A549 (cell line): ENCODE measurements at regions not wholly inside any gene's neighbourhood (a gene's known extent, or its start where the extent isn't known, plus 50 kb on each side); places are given as distances from the start of the nearest gene placed in this dataset.

ENCODE experiments used
- BHLHE40 ChIP-seq: IDR thresholded peaks from 2 replicates; pipeline ENCODE4 v1.6.1; 2012; ENCODE audit warnings: low read depth, low read length, inconsistent platforms
- CBX8 ChIP-seq: fragments of 200-600 bp; sonication (generic); IDR thresholded peaks from 2 replicates; pipeline ENCODE4 v1.6.1; 2016
- CEBPB ChIP-seq, 2 experiments: fragments of >200 bp in 1 of 2; sonication (Bioruptor Twin) in 1 of 2; formaldehyde crosslinking in 1 of 2; IDR thresholded peaks; 2 replicates each; pipeline ENCODE4 v1.6.1; 2012 to 2016
- CTCF ChIP-seq: fragments of >200 bp; sonication (Bioruptor Twin); formaldehyde crosslinking; IDR thresholded peaks from 3 replicates; pipeline ENCODE4 v1.5.1; 2016
- ELK1 ChIP-seq: fragments of 150-350 bp; IDR thresholded peaks from 2 replicates; pipeline ENCODE4 v1.6.1; 2014; ENCODE audit warnings: low read depth, mild to moderate bottlenecking, low read length
- KDM5A ChIP-seq: fragments of 200-600 bp; sonication (generic); IDR thresholded peaks from 2 replicates; pipeline ENCODE4 v1.6.1; 2016; ENCODE audit warnings: antibody characterized with exemption, mild to moderate bottlenecking
- MAFK ChIP-seq: fragments of 450-650 bp; IDR thresholded peaks from 2 replicates; pipeline ENCODE4 v1.6.1; 2014; ENCODE audit not compliant: partially characterized antibody
- POLR2A ChIP-seq: IDR thresholded peaks from 2 replicates; pipeline ENCODE4 v1.6.1; 2012; ENCODE audit warnings: mild to moderate bottlenecking, low read length
- RAD21 ChIP-seq, 2 experiments: fragments of >200 bp in 1 of 2; sonication (Bioruptor Twin) in 1 of 2; formaldehyde crosslinking in 1 of 2; IDR thresholded peaks in 1 of 2; conservative IDR thresholded peaks in 1 of 2; 2 replicates in 1 of 2; 3 replicates in 1 of 2; pipeline ENCODE4 v1.6.1; 2012 to 2018; ENCODE audit warnings: inconsistent platforms in 1 of 2
- TFCP2L1 ChIP-seq: fragments of 250-450 bp; sonication (Bioruptor Pico); IDR thresholded peaks from 2 replicates; pipeline ENCODE4 v1.5.0; 2021; ENCODE audit warnings: mild to moderate bottlenecking
- TP53 ChIP-seq: fragments of 250-450 bp; sonication (Bioruptor Pico); IDR thresholded peaks from 2 replicates; pipeline ENCODE4 v1.5.0; 2021; ENCODE audit warnings: mild to moderate bottlenecking, moderate library complexity
- ZSCAN20 ChIP-seq: fragments of 250-450 bp; sonication (Bioruptor Pico); IDR thresholded peaks from 2 replicates; pipeline ENCODE4 v1.8.0; 2022; ENCODE audit warnings: mild to moderate bottlenecking, moderate library complexity
- TF ChIP-seq, protein P1 (sequence below): fragments of 200-600 bp; sonication (generic); IDR thresholded peaks from 2 replicates; pipeline ENCODE4 v1.6.1; 2016; ENCODE audit warnings: antibody characterized with exemption, mild to moderate bottlenecking, moderate library complexity

DNA sequence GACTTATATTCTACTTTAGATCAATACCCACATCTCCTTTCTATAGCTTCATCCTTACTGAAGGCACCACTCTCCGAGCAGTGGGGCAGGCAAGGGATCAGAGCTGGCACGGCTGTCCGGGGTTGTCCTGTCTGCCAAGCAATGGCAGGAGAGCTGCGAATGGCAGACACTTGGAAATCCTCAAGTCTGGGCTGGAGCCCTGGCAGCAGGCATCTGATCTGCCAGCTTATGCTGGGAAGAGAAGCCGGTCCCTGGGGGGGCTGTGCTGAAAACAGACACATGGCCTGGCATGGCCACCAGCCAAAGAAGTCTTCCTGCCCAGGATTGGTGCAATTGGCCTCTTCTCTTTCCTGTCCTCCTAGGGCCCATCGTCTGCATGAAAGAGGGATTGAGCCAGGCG, 280.2 kb upstream of the PWP1 start:
- TF ChIP-seq CTCF (no peak), POLR2A (no peak), KDM5A (no peak), CEBPB (IDR thresholded peaks at IDR 0.05) (no peak), ELK1 (no peak), ZSCAN20 (CRISPR knock-in tag) (no peak), RAD21 (conservative IDR thresholded peaks at IDR 0.05 in 1 of 2, IDR thresholded peaks at IDR 0.05 in 1 of 2) (no peak), CBX8 (no peak), BHLHE40 (no peak), MAFK (no peak), TP53 (CRISPR knock-in tag) (no peak), TFCP2L1 (CRISPR knock-in tag) (no peak)
- TF ChIP-seq, protein P1, sequence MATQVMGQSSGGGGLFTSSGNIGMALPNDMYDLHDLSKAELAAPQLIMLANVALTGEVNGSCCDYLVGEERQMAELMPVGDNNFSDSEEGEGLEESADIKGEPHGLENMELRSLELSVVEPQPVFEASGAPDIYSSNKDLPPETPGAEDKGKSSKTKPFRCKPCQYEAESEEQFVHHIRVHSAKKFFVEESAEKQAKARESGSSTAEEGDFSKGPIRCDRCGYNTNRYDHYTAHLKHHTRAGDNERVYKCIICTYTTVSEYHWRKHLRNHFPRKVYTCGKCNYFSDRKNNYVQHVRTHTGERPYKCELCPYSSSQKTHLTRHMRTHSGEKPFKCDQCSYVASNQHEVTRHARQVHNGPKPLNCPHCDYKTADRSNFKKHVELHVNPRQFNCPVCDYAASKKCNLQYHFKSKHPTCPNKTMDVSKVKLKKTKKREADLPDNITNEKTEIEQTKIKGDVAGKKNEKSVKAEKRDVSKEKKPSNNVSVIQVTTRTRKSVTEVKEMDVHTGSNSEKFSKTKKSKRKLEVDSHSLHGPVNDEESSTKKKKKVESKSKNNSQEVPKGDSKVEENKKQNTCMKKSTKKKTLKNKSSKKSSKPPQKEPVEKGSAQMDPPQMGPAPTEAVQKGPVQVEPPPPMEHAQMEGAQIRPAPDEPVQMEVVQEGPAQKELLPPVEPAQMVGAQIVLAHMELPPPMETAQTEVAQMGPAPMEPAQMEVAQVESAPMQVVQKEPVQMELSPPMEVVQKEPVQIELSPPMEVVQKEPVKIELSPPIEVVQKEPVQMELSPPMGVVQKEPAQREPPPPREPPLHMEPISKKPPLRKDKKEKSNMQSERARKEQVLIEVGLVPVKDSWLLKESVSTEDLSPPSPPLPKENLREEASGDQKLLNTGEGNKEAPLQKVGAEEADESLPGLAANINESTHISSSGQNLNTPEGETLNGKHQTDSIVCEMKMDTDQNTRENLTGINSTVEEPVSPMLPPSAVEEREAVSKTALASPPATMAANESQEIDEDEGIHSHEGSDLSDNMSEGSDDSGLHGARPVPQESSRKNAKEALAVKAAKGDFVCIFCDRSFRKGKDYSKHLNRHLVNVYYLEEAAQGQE, result no peak
